Mucosa of descending colon (tissue), 3 donors: ENCODE measurements at regions not wholly inside any gene's neighbourhood (a gene's known extent, or its start where the extent isn't known, plus 50 kb on each side); places are given as distances from the start of the nearest gene placed in this dataset.

Experiments used
- ATAC-seq: fragments of 200-7000 bp; cut with Tn5 transposase; one replicate; pipeline ENCODE4 v1.9.1; 2020; ENCODE audit warnings: mild to moderate bottlenecking, moderate library complexity
- DNase-seq, 3 donors: peaks; one replicate each; pipeline ENCODE4 v3.0.0-alpha.2; 2020
- H3K36me3 ChIP-seq: fragments of 200-600 bp; one replicate; pipeline ENCODE4 v1.8.0; 2021; ENCODE audit warnings: low read depth, mild to moderate bottlenecking
- H3K4me1 ChIP-seq: fragments of 200-600 bp; one replicate; pipeline ENCODE4 v1.8.0; 2021; ENCODE audit warnings: low read depth, mild to moderate bottlenecking
- H3K4me3 ChIP-seq: fragments of 200-600 bp; one replicate; pipeline ENCODE4 v1.8.0; 2021; ENCODE audit warnings: mild to moderate bottlenecking
- H3K9me3 ChIP-seq: fragments of 200-600 bp; one replicate; pipeline ENCODE4 v1.8.0; 2021; ENCODE audit warnings: mild to moderate bottlenecking
- CTCF ChIP-seq: fragments of 200-600 bp; IDR thresholded peaks from one replicate; pipeline ENCODE4 v1.8.0; 2022; ENCODE audit warnings: antibody characterized with exemption, mild to moderate bottlenecking
- intact Hi-C, 2 donors: fragments of 100-400 bp; cut with DNase I in 1 of 2; cut with micrococcal nuclease in 1 of 2; formaldehyde crosslinking; loops; one replicate each; pipeline versions ENCODE4 v1.11.0 to v1.11.1; 2022; cut with DNase I, micrococcal nuclease
- donor health status: DM: no; HTN: no; CAD: no; lungs with moderate emphysema.
- donor health status: DM: no; HTN: no; CAD: no.
- donor health status: DM: no; HTN: yes; CAD: no.

GRCh38 chr7:114183311-114184088 is 231.1 kb upstream of the FOXP2 start:
- Histone ChIP-seq H3K4me3 (no peak overlapping the region), H3K36me3 (no peaks in the 10 kb centered on the region), H3K4me1 (no peaks in the 10 kb centered on the region), H3K9me3 (no peaks in the 10 kb centered on the region)
- intact Hi-C loops: no loop called here
- TF ChIP-seq CTCF: no peak
- no peak for DNase-seq
- ATAC-seq: no peak

GRCh38 chr7:114182837-114183236 is 231.8 kb upstream of the FOXP2 start:
- no peak for TF ChIP-seq CTCF
- no peak for ATAC-seq
- no peaks in the 10 kb centered on the region for H3K36me3 ChIP-seq
- no peaks in the 10 kb centered on the region for H3K4me1 ChIP-seq
- intact Hi-C loops: no loop called here
- no peak overlapping the region for H3K4me3 ChIP-seq
- no peaks in the 10 kb centered on the region for H3K9me3 ChIP-seq
- DNase-seq: no peak

- Histone ChIP-seq H3K4me3 (no peak overlapping the region), H3K4me1 (no peaks in the 10 kb centered on the region), H3K9me3 (no peaks in the 10 kb centered on the region), H3K36me3 (no peaks in the 10 kb centered on the region)
- no peak for DNase-seq
- intact Hi-C loops: no loop called here
- no peak for TF ChIP-seq CTCF
- no peak for ATAC-seq
These were observed 233.3 kb upstream of the FOXP2 start for GRCh38 chr7:114181280-114181679.

GRCh38 chr7:114180556-114181266 is 233.9 kb upstream of the FOXP2 start:
- Histone ChIP-seq H3K4me1 (no peaks in the 10 kb centered on the region), H3K36me3 (no peaks in the 10 kb centered on the region), H3K4me3 (no peak overlapping the region), H3K9me3 (no peaks in the 10 kb centered on the region)
- no peak for DNase-seq
- no peak for ATAC-seq
- intact Hi-C loops: no loop called here
- TF ChIP-seq CTCF: no peak

GRCh38 chr7:114175125-114175524 is 239.5 kb upstream of the FOXP2 start:
- no peak for DNase-seq
- ATAC-seq: no peak
- intact Hi-C loops: no loop called here
- Histone ChIP-seq H3K9me3 (no peaks in the 10 kb centered on the region), H3K4me1 (no peaks in the 10 kb centered on the region), H3K4me3 (no peak overlapping the region), H3K36me3 (no peaks in the 10 kb centered on the region)
- no peak for TF ChIP-seq CTCF
